OCI-LY7 (cell line): ENCODE measurements at regions not wholly inside any gene's neighbourhood (a gene's known extent, or its start where the extent isn't known, plus 50 kb on each side); places are given as distances from the start of the nearest gene placed in this dataset.

Experiments
- BruUV-seq: library from RNA; stranded (reverse); fragments of 400-500 nt; replicated peaks from 2 replicates; lab custom pipeline; 2021; lab: Mats Ljungman, UMichigan
- CTCF ChIA-PET: fragments of 300-600 bp; sonication (Branson Sonifier 250); formaldehyde crosslinking; loops from one replicate; lab custom pipeline; 2022; ENCODE audit warnings: antibody characterized with exemption; ENCODE audit not compliant: unreplicated experiment; lab: Charles Lee
- POLR2A ChIA-PET: fragments of 300-600 bp; sonication (Branson Sonifier 250); formaldehyde crosslinking; loops from one replicate; lab custom pipeline; 2022; ENCODE audit warnings: antibody characterized with exemption; lab: Charles Lee
- DNase-seq: peaks from one replicate; pipeline ENCODE4 v3.0.0-alpha.2; 2015; ENCODE audit warnings: low spot score
- H2AFZ ChIP-seq: fragments of 200-600 bp; sonication (generic), shearing (Covaris generic); 2 replicates; pipeline ENCODE4 v1.6.1; 2014; ENCODE audit warnings: mild to moderate bottlenecking, antibody characterized with exemption, low read length, moderate library complexity
- H3K27ac ChIP-seq: fragments of 200-600 bp; sonication (generic); 2 replicates; pipeline ENCODE4 v1.5.1; 2014; ENCODE audit warnings: mixed run types, low read depth, mild to moderate bottlenecking, moderate library complexity, low read length, inconsistent platforms; ENCODE audit not compliant: poor library complexity, severe bottlenecking
- H3K36me3 ChIP-seq: fragments of 200-600 bp; sonication (generic); 2 replicates; pipeline ENCODE4 v1.6.1; 2014; ENCODE audit warnings: mild to moderate bottlenecking, antibody characterized with exemption, low read length, moderate library complexity, mixed read lengths; ENCODE audit not compliant: insufficient read depth
- H3K4me1 ChIP-seq: fragments of 200-600 bp; sonication (generic); 2 replicates; pipeline ENCODE4 v1.5.1; 2014; ENCODE audit warnings: mild to moderate bottlenecking, low read length; ENCODE audit not compliant: insufficient read depth, poor library complexity, severe bottlenecking
- H3K4me2 ChIP-seq: fragments of 200-600 bp; sonication (generic); 2 replicates; pipeline ENCODE4 v1.6.1; 2014; ENCODE audit warnings: mild to moderate bottlenecking, low read length
- H3K4me3 ChIP-seq: fragments of 200-600 bp; sonication (generic); 2 replicates; pipeline ENCODE4 v1.5.1; 2014; ENCODE audit warnings: mild to moderate bottlenecking, low read depth, low read length; ENCODE audit not compliant: poor library complexity, severe bottlenecking
- H3K79me2 ChIP-seq: fragments of 200-600 bp; sonication (generic); 2 replicates; pipeline ENCODE4 v1.6.1; 2016; ENCODE audit warnings: low read depth, mild to moderate bottlenecking, low read length, moderate library complexity, mixed read lengths; ENCODE audit not compliant: insufficient read depth
- H3K9me2 ChIP-seq: fragments of 200-600 bp; sonication (generic); 2 replicates; pipeline ENCODE4 v1.6.1; 2016; ENCODE audit warnings: mild to moderate bottlenecking, low read length, mixed read lengths; ENCODE audit not compliant: insufficient read depth
- H3K9me3 ChIP-seq: fragments of 200-600 bp; sonication (generic); 2 replicates; pipeline ENCODE4 v1.6.1; 2014; ENCODE audit warnings: mild to moderate bottlenecking, mixed run types, low read length, mixed read lengths
- H4K20me1 ChIP-seq: fragments of 200-600 bp; sonication (generic); 2 replicates; pipeline ENCODE4 v1.6.1; 2014; ENCODE audit warnings: mild to moderate bottlenecking, antibody characterized with exemption, low read length, moderate library complexity, mixed read lengths; ENCODE audit not compliant: insufficient read depth
- CTCF ChIP-seq: fragments of 200-600 bp; sonication (generic); conservative IDR thresholded peaks from 2 replicates; pipeline ENCODE4 v1.5.1; 2014; ENCODE audit warnings: mild to moderate bottlenecking, antibody characterized with exemption, low read length, moderate library complexity, mixed read lengths
- EZH2phosphoT487 ChIP-seq: fragments of 200-600 bp; sonication (generic); IDR thresholded peaks from 2 replicates; pipeline ENCODE4 v1.6.1; 2018; ENCODE audit warnings: low read depth, borderline replicate concordance, mild to moderate bottlenecking, mixed run types, antibody characterized with exemption, low read length, moderate library complexity, mixed read lengths
- intact Hi-C: fragments of 100-400 bp; cut with micrococcal nuclease; formaldehyde crosslinking; loops from one replicate; pipeline ENCODE4 v1.10.0; 2022; ENCODE audit not compliant: unreplicated experiment

GRCh38 chr1:115910231-115910630 lies 66.1 kb upstream of the SLC22A15 start:
- Histone ChIP-seq H2AFZ (no peak overlapping the region), H3K4me1 (no peaks in the 10 kb centered on the region), H3K9me2 (no peaks in the 10 kb centered on the region), H4K20me1 (no peaks in the 10 kb centered on the region), H3K9me3 (no peaks in the 10 kb centered on the region), H3K4me3 (no peak overlapping the region), H3K36me3 (no peaks in the 10 kb centered on the region), H3K4me2 (no peak overlapping the region), H3K79me2 (no peaks in the 10 kb centered on the region), H3K27ac (no peak overlapping the region)
- no peak for DNase-seq
- CTCF ChIA-PET: no interaction called here
- no TSS peak for BruUV-seq
- intact Hi-C loops: no loop called here
- POLR2A ChIA-PET: no interaction called here
- TF ChIP-seq EZH2phosphoT487 (no peak), CTCF (no peak)

- intact Hi-C loops: no loop called here
- ChIA-PET POLR2A (interaction anchor here (0.8 kb wide), 1 partner anchor 40 kb away, joined by 3 read pairs; no protein-coding TSS in a partner anchor), CTCF (no interaction called here)
- Histone ChIP-seq H3K4me2 (no peak overlapping the region), H3K27ac (no peak overlapping the region), H3K79me2 (no peaks in the 10 kb centered on the region), H4K20me1 (no peaks in the 10 kb centered on the region), H3K9me2 (no peaks in the 10 kb centered on the region), H3K4me1 (no peaks in the 10 kb centered on the region), H3K4me3 (no peak overlapping the region), H3K36me3 (no peaks in the 10 kb centered on the region), H2AFZ (no peak overlapping the region), H3K9me3 (no peaks in the 10 kb centered on the region)
- TF ChIP-seq CTCF (no peak), EZH2phosphoT487 (no peak)
- DNase-seq: no peak
- no TSS peak for BruUV-seq
These were observed 65.0 kb upstream of the SLC22A15 start for GRCh38 chr1:115911294-115911693.

GRCh38 chr1:115912116-115912515 lies 64.2 kb upstream of the SLC22A15 start:
- no peak overlapping the region for H2AFZ ChIP-seq
- BruUV-seq: no TSS peak
- no peaks in the 10 kb centered on the region for H3K4me1 ChIP-seq
- TF ChIP-seq EZH2phosphoT487 (no peak), CTCF (no peak)
- no peaks in the 10 kb centered on the region for H3K9me2 ChIP-seq
- H3K79me2 ChIP-seq: no peaks in the 10 kb centered on the region
- H4K20me1 ChIP-seq: no peaks in the 10 kb centered on the region
- no peak for DNase-seq
- H3K27ac ChIP-seq: no peak overlapping the region
- no peaks in the 10 kb centered on the region for H3K9me3 ChIP-seq
- POLR2A ChIA-PET: interaction anchor here (0.8 kb wide), 1 partner anchor 39 kb away, joined by 3 read pairs; no protein-coding TSS in a partner anchor
- intact Hi-C loops: no loop called here
- H3K36me3 ChIP-seq: no peaks in the 10 kb centered on the region
- CTCF ChIA-PET: no interaction called here
- H3K4me2 ChIP-seq: no peak overlapping the region
- no peak overlapping the region for H3K4me3 ChIP-seq
